ENCODE measurements at regions not wholly inside any gene's neighbourhood (a gene's known extent, or its start where the extent isn't known, plus 50 kb on each side); places are given as distances from the start of the nearest gene placed in this dataset.

DNA sequence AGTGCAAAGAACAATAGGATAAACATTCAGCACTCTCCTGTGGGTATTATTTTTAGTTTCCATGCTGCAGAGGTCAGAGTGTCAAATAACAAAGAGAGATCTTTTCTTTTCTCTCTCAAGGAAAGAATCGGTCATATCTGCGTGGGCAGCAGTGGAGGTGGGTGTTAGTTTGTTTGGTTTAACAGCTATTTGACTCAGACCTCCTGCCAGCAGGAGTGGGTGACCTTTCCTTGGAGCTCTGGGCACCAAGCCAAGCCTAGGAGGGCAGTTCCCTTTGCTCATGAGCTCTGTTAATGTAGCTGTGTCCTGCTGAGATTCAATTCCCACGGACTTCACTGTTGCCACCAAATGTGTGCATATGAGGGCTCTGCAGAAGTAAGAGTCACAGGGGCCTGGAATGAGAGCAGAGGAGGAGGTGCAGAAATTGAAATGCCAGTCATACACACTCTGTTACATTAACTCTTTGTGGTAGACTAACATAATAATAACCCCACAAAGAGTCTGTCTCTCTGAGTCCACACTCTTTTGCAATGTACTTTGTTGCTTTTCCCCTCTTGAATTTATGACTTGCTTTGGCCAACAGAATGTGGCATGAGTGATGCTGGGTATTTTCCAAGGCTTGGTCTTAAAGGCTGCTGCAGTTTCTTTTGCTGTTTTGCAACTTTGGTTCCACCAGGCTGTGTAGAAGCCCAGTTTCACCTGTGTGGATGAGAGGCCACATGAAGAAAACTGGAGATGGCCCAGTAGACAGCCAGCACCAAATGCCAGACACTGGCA lies 76.0 kb upstream of the GRK3 start:
- Histone ChIP-seq H3K79me2 (ENCODE audit: control insufficient read depth, low read length) (no peaks in the 10 kb centered on the region), H3K27me3 (ENCODE audit: control insufficient read depth, low read length) (no peaks in the 10 kb centered on the region), H3K36me3 (ENCODE audit: control insufficient read depth, low read length) (no peaks in the 10 kb centered on the region), H3K9me3 (ENCODE audit: control insufficient read depth, insufficient read depth, low read length) (no peaks in the 10 kb centered on the region), H3K9me2 (replicated peaks; ENCODE audit: control insufficient read depth, low read length) (no peaks in the 10 kb centered on the region), H3K4me1 (ENCODE audit: control insufficient read depth, low read length) (no peaks in the 10 kb centered on the region), H3K4me3 (ENCODE audit: low read length) (no peak overlapping the region), H4K20me1 (ENCODE audit: control insufficient read depth, insufficient read depth, low read depth, low read length) (no peaks in the 10 kb centered on the region), H3F3A (ENCODE audit: control insufficient read depth, insufficient read depth) (no peaks in the 10 kb centered on the region), H3K4me2 (ENCODE audit: low read length) (no peak overlapping the region), H3K27ac (ENCODE audit: low read depth, low read length) (no peak overlapping the region)
- TF ChIP-seq EZH2phosphoT487 (IDR thresholded peaks at IDR 0.05; ENCODE audit: borderline replicate concordance, low read length) (no peak), CTCF (IDR thresholded peaks at IDR 0.05; ENCODE audit: low read depth, low read length, poor library complexity, severe bottlenecking) (no peak)

GRCh38 chr22:25489947-25490346 lies 74.5 kb upstream of the GRK3 start:
- H4K20me1 ChIP-seq (ENCODE audit: control insufficient read depth, insufficient read depth, low read depth, low read length) = no peaks in the 10 kb centered on the region
- no peaks in the 10 kb centered on the region for H3K9me2 ChIP-seq (replicated peaks; ENCODE audit: control insufficient read depth, low read length)
- H3K4me2 ChIP-seq (ENCODE audit: low read length) = no peak overlapping the region
- H3K27me3 ChIP-seq (ENCODE audit: control insufficient read depth, low read length) = no peaks in the 10 kb centered on the region
- no peak overlapping the region for H3K27ac ChIP-seq (ENCODE audit: low read depth, low read length)
- H3F3A ChIP-seq (ENCODE audit: control insufficient read depth, insufficient read depth) = no peaks in the 10 kb centered on the region
- H3K36me3 ChIP-seq (ENCODE audit: control insufficient read depth, low read length) = no peaks in the 10 kb centered on the region
- H3K79me2 ChIP-seq (ENCODE audit: control insufficient read depth, low read length) = no peaks in the 10 kb centered on the region
- peaks cover 6% of the 10 kb centered on the region; the same call in 1 of the 2 replicates for H3K4me1 ChIP-seq (ENCODE audit: control insufficient read depth, low read length)
- no peak overlapping the region for H3K4me3 ChIP-seq (ENCODE audit: low read length)
- TF ChIP-seq EZH2phosphoT487 (IDR thresholded peaks at IDR 0.05; ENCODE audit: borderline replicate concordance, low read length) (no peak), CTCF (IDR thresholded peaks at IDR 0.05; ENCODE audit: low read depth, low read length, poor library complexity, severe bottlenecking) (no peak)
- H3K9me3 ChIP-seq (ENCODE audit: control insufficient read depth, insufficient read depth, low read length) = no peaks in the 10 kb centered on the region

- Histone ChIP-seq H3K9me2 (replicated peaks; ENCODE audit: control insufficient read depth, low read length) (no peaks in the 10 kb centered on the region), H3F3A (ENCODE audit: control insufficient read depth, insufficient read depth) (no peaks in the 10 kb centered on the region), H3K4me3 (ENCODE audit: low read length) (no peak overlapping the region), H3K4me2 (ENCODE audit: low read length) (no peak overlapping the region), H4K20me1 (ENCODE audit: control insufficient read depth, insufficient read depth, low read depth, low read length) (no peaks in the 10 kb centered on the region), H3K9me3 (ENCODE audit: control insufficient read depth, insufficient read depth, low read length) (no peaks in the 10 kb centered on the region), H3K27me3 (ENCODE audit: control insufficient read depth, low read length) (no peaks in the 10 kb centered on the region), H3K4me1 (ENCODE audit: control insufficient read depth, low read length) (peaks cover 6% of the 10 kb centered on the region; the same call in 1 of the 2 replicates), H3K36me3 (ENCODE audit: control insufficient read depth, low read length) (no peaks in the 10 kb centered on the region), H3K27ac (ENCODE audit: low read depth, low read length) (no peak overlapping the region), H3K79me2 (ENCODE audit: control insufficient read depth, low read length) (no peaks in the 10 kb centered on the region)
- TF ChIP-seq EZH2phosphoT487 (IDR thresholded peaks at IDR 0.05; ENCODE audit: borderline replicate concordance, low read length) = no peak
- no peak for TF ChIP-seq CTCF (IDR thresholded peaks at IDR 0.05; ENCODE audit: low read depth, low read length, poor library complexity, severe bottlenecking)
Measured at GRCh38 chr22:25490896-25491295, 73.6 kb upstream of the GRK3 start.
